GM12878 (cell line): ENCODE measurements at regions not wholly inside any gene's neighbourhood (a gene's known extent, or its start where the extent isn't known, plus 50 kb on each side); places are given as distances from the start of the nearest gene placed in this dataset.

Source experiments
- ATAC-seq: fragments of 200-7000 bp; cut with Tn5 transposase; 3 replicates; pipeline ENCODE4 v1.9.1; 2020; ENCODE audit warnings: mild to moderate bottlenecking, moderate library complexity
- BruUV-seq: library from RNA; stranded (reverse); fragments of 400-500 nt; replicated peaks from 2 replicates; lab custom pipeline; 2021; lab: Mats Ljungman, UMichigan
- CTCF ChIA-PET: fragments of 300-600 bp; sonication (Branson Sonifier 250); formaldehyde crosslinking; extraction: SDS; loops from one replicate; lab custom pipeline; 2021; ENCODE audit warnings: inconsistent platforms; lab: Yijun Ruan, JAX
- POLR2A ChIA-PET: fragments of 350-600 bp; formaldehyde crosslinking; extraction: SDS; loops from one replicate; lab custom pipeline; 2021; ENCODE audit warnings: inconsistent platforms; lab: Charles Lee
- RAD21 ChIA-PET: fragments of 300-600 bp; sonication (Branson Sonifier 250); formaldehyde crosslinking; loops from one replicate; lab custom pipeline; 2023; ENCODE audit warnings: antibody characterized with exemption; ENCODE audit not compliant: unreplicated experiment; lab: Charles Lee
- SMC1A ChIA-PET: fragments of 300-600 bp; sonication (Branson Sonifier 250); formaldehyde crosslinking; loops from one replicate; lab custom pipeline; 2023; ENCODE audit not compliant: unreplicated experiment, uncharacterized antibody; lab: Charles Lee
- DNase-seq: peaks from one replicate; pipeline ENCODE4 v3.0.0-alpha.2; 2011; ENCODE audit warnings: low read depth, low spot score
- FAIRE-seq: peaks from 3 replicates; lab custom pipeline; 2011; peaks lifted over from hg19 to GRCh38; lab: Jason Lieb, UNC
- H2AFZ ChIP-seq: 2 replicates; pipeline ENCODE4 v1.6.0; 2011; ENCODE audit warnings: low read depth, low read length, control low read depth; ENCODE audit not compliant: control insufficient read depth
- H3K27ac ChIP-seq: 2 replicates; pipeline ENCODE4 v1.5.1; 2011; ENCODE audit warnings: control low read depth; ENCODE audit not compliant: control insufficient read depth, insufficient read depth
- H3K27me3 ChIP-seq, 2 experiments: replicated peaks in 1 of 2; 2 replicates each; pipeline versions ENCODE4 v1.6.0 to v1.6.1; 2011; ENCODE audit warnings: low read length in 1 of 2; ENCODE audit not compliant: control insufficient read depth in 2 of 2, insufficient read depth in 2 of 2
- H3K36me3 ChIP-seq, 2 experiments: 2 replicates each; pipeline ENCODE4 v1.5.1; 2011; ENCODE audit warnings: low read length in 1 of 2; ENCODE audit not compliant: control insufficient read depth in 2 of 2, insufficient read depth in 2 of 2
- H3K4me1 ChIP-seq: 2 replicates; pipeline ENCODE4 v1.6.1; 2011; ENCODE audit warnings: mild to moderate bottlenecking, low read length, moderate library complexity, mixed read lengths; ENCODE audit not compliant: control insufficient read depth, insufficient read depth
- H3K4me2 ChIP-seq: 2 replicates; pipeline ENCODE4 v1.6.0; 2011; ENCODE audit warnings: control low read depth; ENCODE audit not compliant: control insufficient read depth, insufficient read depth
- H3K4me3 ChIP-seq: fragments of 200-600 bp; sonication (generic); 2 replicates; pipeline ENCODE4 v1.5.1; 2016
- H3K79me2 ChIP-seq: 2 replicates; pipeline ENCODE4 v1.6.0; 2011; ENCODE audit warnings: low read length; ENCODE audit not compliant: control insufficient read depth, insufficient read depth
- H3K9ac ChIP-seq: 2 replicates; pipeline ENCODE4 v1.8.0; 2011; ENCODE audit warnings: low read length, control low read depth, mixed read lengths; ENCODE audit not compliant: control insufficient read depth, insufficient read depth
- H3K9me3 ChIP-seq: replicated peaks from 3 replicates; pipeline ENCODE4 v1.5.1; 2011; ENCODE audit warnings: mild to moderate bottlenecking, low read length; ENCODE audit not compliant: control insufficient read depth, insufficient read depth
- H4K20me1 ChIP-seq: 2 replicates; pipeline ENCODE4 v1.6.0; 2011; ENCODE audit not compliant: control insufficient read depth, insufficient read depth
- ASH2L ChIP-seq: fragments of 300-600, 200-600 bp; sonication (generic); IDR thresholded peaks from 2 replicates; pipeline ENCODE4 v1.6.1; 2017; ENCODE audit warnings: low read depth, mild to moderate bottlenecking, borderline replicate concordance
- FOXK2 ChIP-seq: fragments of 450-650 bp; IDR thresholded peaks from 2 replicates; pipeline ENCODE4 v1.6.1; 2017; ENCODE audit warnings: mild to moderate bottlenecking, moderate library complexity
- NKRF ChIP-seq: fragments of 450-650 bp; conservative IDR thresholded peaks from 2 replicates; pipeline ENCODE4 v1.6.1; 2017; ENCODE audit warnings: mild to moderate bottlenecking, moderate library complexity
- PBX3 ChIP-seq: IDR thresholded peaks from 2 replicates; pipeline ENCODE4 v1.6.1; 2011; ENCODE audit warnings: mild to moderate bottlenecking, low read depth, low read length, moderate library complexity; ENCODE audit not compliant: insufficient replicate concordance
- WGBS: methylation state at CpG from one replicate; pipeline ENCODE4 v1.1.6; 2016; ENCODE audit warnings: low lambda C conversion rate; ENCODE audit not compliant: insufficient replicate concordance, insufficient coverage; ENCODE audit errors: missing lambda C conversion rate; 5-methylcytosine and 5-hydroxymethylcytosine counted together
- in situ Hi-C: fragments of 300-500 bp; cut with MboI; formaldehyde crosslinking; loops from 9 replicates; pipeline ENCODE4 v1.14.3; 2018; ENCODE audit warnings: mixed read lengths
- intact Hi-C: fragments of 100-400 bp; cut with micrococcal nuclease; formaldehyde crosslinking; loops from one replicate; pipeline ENCODE4 v1.14.2; 2022; ENCODE audit not compliant: unreplicated experiment

- Histone ChIP-seq H3K9me3 (no peaks in the 10 kb centered on the region), H3K36me3 (no peaks in the 10 kb centered on the region), H4K20me1 (no peaks in the 10 kb centered on the region), H3K79me2 (no peaks in the 10 kb centered on the region), H3K4me1 (no peaks in the 10 kb centered on the region), H3K27ac (no peak overlapping the region), H3K9ac (no peak overlapping the region), H2AFZ (no peak overlapping the region), H3K27me3 (no peaks in the 10 kb centered on the region), H3K4me2 (no peak overlapping the region), H3K4me3 (no peak overlapping the region)
- ChIA-PET RAD21 (no interaction called here), SMC1A (no interaction called here), POLR2A (no interaction called here), CTCF (interaction anchor here (0.6 kb wide), 1 partner anchor 1849 kb away, joined by 4 read pairs; no protein-coding TSS in a partner anchor)
- no peak for TF ChIP-seq ASH2L
- no peak for TF ChIP-seq NKRF
- no peak for TF ChIP-seq PBX3
- 0 out of 2 replicates have a peak, but pooled peaks have one; percentile 11 for TF ChIP-seq FOXK2
- DNase-seq: no peak
- intact Hi-C loops (no loop called here), in situ Hi-C loops (no loop called here)
- no peak for ATAC-seq
- BruUV-seq: no TSS peak
- FAIRE-seq: no peak
- WGBS: 31% methylated on average over 3 of the region's 3 CpGs
Measured at GRCh38 chr6:44514576-44515193, 127.2 kb downstream of the CDC5L start.
